Stromal cell of bone marrow (primary cell): ENCODE measurements at regions not wholly inside any gene's neighbourhood (a gene's known extent, or its start where the extent isn't known, plus 50 kb on each side); places are given as distances from the start of the nearest gene placed in this dataset.
"Not testable (repeated sequence)": the region's sequence is repeated elsewhere in the genome, so short reads cannot be mapped to it uniquely, and the experiment has no call there.

ENCODE experiments used
- DNase-seq: peaks from one replicate; pipeline ENCODE4 v3.0.0-alpha.2; 2012; ENCODE audit warnings: low read depth

DNA sequence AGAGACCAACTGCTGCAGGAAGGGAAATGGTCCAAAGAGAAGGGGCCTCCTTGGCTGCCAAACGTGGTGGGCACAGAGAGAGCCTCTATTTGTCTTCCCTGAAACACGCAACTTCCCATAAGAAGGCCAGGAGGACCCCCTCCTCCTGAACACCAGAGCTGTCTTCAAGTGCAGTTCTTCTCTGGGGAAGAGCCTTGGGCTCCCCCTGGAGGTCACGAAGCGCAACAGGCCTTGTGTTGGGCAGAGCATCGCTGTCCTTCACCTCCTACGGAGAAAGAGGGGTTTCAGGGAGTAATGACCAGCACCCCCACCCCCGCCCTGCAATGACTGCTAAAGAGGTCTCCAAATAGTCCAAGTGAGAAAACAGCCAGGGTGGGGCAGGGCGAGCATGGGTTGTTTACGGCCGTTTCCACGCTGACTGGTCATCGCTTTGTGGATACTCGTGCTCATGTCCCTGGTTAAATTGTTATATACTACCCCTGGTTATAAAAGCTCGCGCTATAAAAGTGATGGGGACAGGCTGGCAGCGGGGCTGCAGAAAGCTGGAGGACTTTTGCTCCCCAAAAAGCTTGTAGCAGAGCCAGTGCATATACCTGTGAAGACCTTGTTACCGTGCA, 397.5 kb upstream of the ATP10A start:
- DNase-seq = peak; percentile 2

DNA sequence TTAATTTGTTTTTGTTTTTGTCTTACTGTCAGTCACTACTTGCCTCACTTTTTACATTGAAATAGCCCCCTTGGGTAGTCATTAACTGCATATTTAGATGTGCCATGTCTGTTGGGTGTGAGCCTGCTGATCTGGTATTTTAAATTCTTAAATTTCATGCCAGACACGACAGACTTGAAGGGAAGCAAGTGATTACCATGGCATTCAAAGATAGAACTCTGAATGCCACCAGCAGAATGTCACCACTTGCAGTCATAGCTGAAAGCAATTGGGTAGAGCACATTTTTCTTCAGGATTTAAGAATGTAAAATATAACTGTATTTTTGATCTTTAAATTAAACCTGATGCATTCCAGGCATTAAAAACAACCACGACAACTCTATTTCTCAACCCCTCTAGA, 396.5 kb upstream of the ATP10A start:
- DNase-seq = no peak

DNA sequence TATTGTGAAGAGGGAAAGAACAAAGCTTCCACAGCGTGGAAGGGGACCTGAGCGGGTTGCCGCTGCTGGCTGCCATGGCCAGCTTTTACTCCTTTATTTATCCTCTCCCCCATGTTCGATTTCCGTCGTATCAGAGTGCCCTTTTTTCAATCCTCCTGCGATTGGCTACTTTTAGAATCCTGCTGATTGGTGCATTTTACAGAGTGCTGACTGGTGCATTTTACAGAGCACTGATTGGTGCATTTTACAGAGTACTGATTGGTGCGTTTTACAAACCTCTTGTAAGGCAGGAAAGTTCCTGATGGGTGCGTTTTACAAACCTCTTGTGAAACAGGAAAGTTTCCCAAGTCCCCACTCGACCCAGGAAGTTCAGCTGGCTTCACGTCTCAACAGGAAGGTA, 381.7 kb upstream of the ATP10A start:
- not testable (repeated sequence) for DNase-seq

- DNase-seq = no peak
Measured at GRCh38 chr15:26243382-26243781, 380.3 kb upstream of the ATP10A start.

DNA sequence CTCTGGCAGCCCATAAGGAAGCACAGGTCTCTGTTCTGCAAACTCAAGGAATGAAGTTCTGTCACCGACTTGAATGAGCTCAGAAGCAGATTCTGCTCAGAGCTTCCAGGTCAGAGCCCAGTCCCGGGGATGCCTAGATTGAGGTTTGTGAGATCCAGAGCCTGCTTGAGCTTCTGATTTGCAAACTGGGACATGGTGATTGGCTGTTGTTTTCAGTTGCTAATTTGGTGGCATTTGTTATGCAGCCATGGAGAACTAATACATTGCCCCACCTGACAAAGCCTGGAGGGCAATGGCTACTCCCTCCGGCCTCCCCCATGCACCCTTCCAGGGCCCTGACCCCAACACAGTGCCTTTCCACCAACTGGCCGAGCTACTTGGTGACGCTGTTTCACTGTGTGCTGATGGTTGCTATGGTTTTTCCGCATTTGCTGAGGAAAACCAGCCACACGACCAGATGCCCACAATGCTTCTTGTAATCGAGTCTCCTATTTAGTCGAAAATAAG, 379.5 kb upstream of the ATP10A start:
- DNase-seq = no peak

DNA sequence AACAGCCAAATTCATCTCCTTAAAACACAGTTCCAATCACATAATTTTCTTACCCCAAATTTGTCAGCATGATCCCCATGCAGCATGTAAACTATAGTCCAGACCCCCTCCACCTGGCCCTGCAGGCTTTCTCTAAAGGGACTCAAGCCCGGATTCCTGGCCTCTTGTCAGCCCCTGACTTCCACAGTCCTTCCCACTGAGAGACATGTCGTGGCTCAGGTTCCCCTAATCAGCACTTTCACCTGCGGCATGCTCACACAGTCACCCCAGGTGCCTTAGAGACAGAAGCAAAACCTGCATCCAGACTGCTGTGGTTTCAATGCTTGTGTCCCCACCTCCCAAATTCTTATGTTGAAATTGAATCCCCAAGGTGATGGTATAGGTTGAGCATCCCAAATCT, 372.7 kb upstream of the ATP10A start:
- no peak for DNase-seq

DNA sequence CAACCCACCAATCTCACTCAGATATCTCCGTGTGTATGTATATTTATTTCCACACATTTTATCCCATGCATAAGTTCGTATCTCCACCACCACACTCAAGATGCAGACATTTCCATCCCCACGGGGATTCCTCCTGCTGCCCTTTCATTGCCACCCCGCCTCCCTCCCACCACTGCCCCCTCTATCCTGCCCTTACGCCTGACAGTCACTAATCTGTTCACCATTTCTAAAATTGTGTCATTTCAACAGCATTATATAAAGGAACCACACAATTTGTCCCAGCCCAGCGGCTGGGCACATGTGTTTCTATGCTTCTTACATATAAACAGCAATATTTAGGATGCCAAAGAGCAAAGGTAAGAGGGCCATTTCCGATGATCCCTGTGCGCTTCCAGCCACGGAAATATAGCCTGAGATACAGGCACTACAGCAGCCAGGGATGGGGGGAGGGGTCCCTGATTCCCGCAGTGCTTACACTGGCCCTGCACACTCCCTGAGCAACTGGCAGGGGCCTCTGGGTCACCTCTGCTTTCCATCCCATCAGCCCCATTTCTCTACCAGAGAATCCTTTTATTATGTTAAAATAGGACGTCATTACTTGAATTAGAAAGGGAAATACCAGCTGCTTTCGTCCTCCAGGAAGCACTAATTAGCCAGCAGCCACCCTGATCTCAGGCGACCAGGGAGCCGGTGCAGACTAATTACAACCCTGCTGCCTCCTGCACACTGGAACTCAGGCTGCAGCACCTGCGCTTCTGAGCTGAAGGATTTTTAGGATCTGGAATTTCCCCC, 372.0 kb upstream of the ATP10A start:
- no peak for DNase-seq

- DNase-seq = no peak
Measured at GRCh38 chr15:26232691-26233090, 369.6 kb upstream of the ATP10A start.

GRCh38 chr15:26231096-26231495, 368.0 kb upstream of the ATP10A start:
- no peak for DNase-seq

GRCh38 chr15:26224266-26224665, 361.1 kb upstream of the ATP10A start:
- DNase-seq = no peak

GRCh38 chr15:26223720-26224119, 360.6 kb upstream of the ATP10A start:
- no peak for DNase-seq

DNA sequence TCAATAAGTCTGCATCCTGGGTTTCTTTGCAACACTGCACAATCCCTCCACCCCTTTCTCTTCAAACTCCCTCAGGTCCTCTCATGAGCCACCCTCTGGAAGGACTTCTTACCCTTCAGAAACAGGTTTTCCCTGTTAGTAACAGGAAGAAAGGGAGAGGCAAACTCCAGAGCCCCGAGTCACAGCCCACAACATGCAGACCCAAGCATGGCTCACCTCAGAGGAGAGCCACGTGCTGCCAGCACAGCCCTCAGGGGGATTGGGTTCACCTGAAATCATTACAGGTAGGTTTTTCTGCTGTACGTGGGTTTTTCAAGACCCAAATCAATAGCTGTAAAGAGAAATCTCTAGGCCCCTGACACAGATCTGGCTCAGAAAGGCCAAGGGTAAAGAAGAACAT, 359.7 kb upstream of the ATP10A start:
- no peak for DNase-seq

DNA sequence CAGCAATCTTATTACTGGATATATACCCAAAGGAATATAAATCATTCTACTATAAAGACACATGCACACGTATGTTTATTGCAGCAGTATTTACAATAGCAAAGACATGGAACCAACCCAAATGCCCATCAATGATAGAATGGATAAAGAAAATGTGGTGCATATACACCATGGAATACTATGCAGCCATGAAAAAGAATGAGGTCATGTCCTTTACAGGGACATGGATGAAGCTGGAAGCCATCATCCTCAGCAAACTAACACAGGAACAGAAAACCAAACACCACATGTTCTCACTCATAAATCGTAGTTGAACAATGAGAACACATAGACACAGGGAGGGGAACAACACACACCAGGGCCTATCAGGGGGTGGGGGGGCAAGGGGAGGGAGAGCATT, 353.9 kb upstream of the ATP10A start:
- DNase-seq = not testable (repeated sequence)

- no peak for DNase-seq
Measured at GRCh38 chr15:26214290-26214689, 351.2 kb upstream of the ATP10A start.

- DNase-seq = no peak
Measured at GRCh38 chr15:26213427-26213826, 350.3 kb upstream of the ATP10A start.

DNA sequence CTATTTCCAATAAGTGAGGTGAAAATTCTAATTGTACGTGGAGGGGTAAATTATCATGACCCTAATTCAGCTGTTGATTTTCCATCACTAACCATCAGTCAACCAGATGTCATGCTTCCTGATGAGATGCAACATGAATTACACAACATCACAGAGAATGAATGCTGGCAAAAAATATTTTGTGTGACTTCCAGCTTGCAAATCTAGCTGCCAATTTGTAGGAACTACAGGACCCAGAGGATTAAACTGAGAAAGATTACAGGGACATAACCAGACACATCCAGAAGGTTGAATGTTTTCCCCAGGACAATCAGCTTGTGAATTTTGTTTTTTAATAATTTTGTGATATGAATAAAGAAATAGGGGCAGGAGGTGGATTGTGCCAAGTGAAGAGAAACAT, 349.0 kb upstream of the ATP10A start:
- no peak for DNase-seq

- no peak for DNase-seq
Measured at GRCh38 chr15:26210980-26211379, 347.9 kb upstream of the ATP10A start.

- DNase-seq = no peak
Measured at GRCh38 chr15:26201177-26201858, 338.2 kb upstream of the ATP10A start.

GRCh38 chr15:26200427-26200826, 337.3 kb upstream of the ATP10A start:
- DNase-seq = no peak

DNA sequence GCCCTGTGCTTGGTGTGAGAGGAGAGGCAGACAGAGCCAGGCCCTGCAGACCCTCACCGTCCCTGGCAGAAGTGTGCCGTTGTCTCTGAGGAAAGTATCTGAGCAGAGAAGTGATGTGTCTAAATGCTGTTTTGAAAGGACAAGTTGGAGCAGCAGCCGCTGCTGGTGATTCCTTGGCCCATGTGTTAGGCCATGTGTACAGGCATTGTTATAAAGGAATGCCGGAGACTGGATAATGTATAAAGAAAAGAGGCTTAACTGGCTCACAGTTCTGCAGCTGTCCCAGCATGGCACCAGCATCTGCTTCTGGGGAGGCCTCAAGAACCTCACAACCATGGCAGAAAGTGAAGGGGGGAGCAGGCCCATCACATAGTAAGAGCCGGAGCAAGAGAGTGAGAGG, 334.6 kb upstream of the ATP10A start:
- DNase-seq = no peak

GRCh38 chr15:26197060-26197459, 333.9 kb upstream of the ATP10A start:
- no peak for DNase-seq

- no peak for DNase-seq
Measured at GRCh38 chr15:26191193-26191592, 328.1 kb upstream of the ATP10A start.

- DNase-seq = not testable (repeated sequence)
Measured at GRCh38 chr15:26186138-26186537, 323.0 kb upstream of the ATP10A start.
